NCI-H69 (cell line): ENCODE measurements at regions not wholly inside any gene's neighbourhood (a gene's known extent, or its start where the extent isn't known, plus 50 kb on each side); places are given as distances from the start of the nearest gene placed in this dataset.
"Not testable (repeated sequence)": the region's sequence is repeated elsewhere in the genome, so short reads cannot be mapped to it uniquely, and the experiment has no call there.

Experiments used
- DNase-seq: peaks from one replicate; lab custom pipeline; 2025; lab: John Stamatoyannopoulos, UW

DNA sequence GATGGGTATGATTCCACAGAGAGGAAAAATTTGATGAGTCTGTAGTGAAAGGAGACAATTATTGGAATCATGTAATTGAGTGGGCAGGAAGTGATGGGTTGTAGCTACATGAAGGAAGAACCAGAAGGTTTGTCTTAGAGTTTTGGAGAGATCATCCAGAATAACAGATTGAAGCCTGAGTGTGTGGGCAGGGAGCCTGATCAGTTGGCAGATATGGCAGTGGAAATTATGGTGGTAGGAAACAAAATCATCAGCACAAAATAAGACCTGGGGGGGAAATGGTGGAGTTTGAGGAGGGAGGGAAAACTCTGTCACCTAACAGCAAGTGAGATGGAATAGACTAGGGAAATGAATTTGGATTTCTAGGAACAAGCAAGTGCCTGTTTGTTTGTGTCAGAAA is 606.6 kb upstream of the MAP3K7 start:
- no peak for DNase-seq

DNA sequence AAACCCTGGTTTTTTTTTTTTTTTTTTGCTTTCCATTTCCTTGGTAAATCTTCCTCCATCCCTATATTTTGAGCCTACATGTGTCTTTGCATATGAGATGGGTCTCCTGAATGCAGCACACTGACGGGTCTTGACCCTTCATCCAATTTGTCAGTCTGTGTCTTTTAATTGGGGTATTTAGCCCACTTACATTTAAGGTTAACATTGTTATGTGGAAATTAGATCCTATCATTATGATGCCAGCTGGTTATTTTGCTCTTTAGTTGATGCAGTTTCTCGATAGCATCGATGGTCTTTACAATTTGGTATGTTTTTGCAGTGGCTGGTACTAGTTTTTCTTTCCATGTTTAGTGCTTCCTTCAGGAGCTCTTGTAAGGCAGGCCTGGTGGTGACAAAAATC is 603.2 kb upstream of the MAP3K7 start:
- not testable (repeated sequence) for DNase-seq

DNA sequence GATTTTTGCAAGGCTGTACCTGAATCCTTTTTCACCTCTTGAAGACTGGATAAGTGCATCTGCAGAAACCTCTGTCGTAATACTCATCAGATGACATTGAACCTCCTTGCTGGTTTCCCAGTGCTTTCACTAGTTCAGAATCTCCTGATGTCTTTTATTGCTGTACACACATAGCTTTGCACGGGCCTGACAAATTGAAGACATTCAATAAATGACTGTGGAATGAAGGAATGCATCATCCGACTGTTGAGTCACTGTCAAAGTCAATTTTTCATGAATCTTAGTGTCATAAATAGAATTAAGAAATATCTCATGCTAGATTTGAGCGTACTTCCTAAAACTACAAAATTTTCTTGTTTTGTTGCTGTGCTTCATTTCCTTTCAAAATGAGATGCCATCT is 598.2 kb upstream of the MAP3K7 start:
- DNase-seq, result no peak

DNA sequence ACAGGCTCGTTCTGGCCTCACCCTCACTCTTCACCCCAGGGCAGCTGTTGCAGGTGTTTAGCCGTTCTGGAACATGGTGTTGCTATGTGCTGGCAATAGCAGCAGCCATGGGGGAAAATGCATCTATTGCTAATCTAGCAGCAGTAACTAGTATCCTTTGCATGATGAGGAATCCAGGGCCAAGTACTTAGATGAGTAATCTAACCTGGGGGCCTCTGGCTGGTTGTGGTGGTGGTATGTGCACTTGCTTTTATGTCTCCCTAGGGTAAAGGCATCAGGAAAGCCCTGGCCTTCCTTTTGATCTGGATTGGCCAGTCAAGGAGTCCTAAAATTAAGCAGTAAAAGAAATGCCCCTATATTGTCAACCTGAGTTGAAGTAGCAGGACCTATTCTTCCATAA is 594.5 kb upstream of the MAP3K7 start:
- DNase-seq, result no peak

DNA sequence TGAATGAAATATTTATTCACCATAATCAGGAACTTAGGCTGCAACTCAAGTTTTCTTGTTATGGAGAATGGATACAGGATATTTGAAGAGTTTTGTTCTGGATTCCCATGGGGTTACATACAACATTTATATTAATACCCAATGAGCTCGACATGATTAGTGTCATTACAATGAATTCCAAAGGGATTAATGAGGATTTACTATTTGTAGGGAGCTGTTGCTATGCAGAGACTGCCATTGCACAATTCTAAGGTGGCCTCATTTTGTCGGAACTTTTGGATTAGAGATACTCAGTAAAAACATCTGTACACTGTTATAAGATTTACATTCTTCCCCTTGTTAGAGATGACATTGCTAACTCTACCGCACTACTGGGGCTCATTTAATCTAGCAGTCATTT is 586.8 kb upstream of the MAP3K7 start:
- DNase-seq, result no peak

DNA sequence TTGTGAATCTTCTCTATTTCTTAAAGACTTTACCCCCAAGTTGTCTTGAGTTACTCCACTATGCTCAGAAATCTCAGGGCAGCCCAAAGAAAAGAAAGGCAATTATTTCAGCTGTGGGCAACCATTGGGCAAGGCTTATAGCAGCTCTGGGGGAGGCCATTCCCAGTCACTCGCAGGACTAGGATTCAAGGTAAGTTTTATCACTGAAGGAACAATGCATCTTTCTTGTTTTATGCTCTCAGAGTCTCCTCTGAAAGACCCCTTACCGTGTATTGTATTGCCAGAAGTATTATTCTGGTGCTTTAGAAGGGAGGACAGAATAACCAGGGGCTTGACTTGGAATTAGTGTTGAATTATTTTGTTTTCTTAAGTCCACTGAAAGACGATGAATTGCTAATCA is 586.3 kb upstream of the MAP3K7 start:
- no peak for DNase-seq

DNA sequence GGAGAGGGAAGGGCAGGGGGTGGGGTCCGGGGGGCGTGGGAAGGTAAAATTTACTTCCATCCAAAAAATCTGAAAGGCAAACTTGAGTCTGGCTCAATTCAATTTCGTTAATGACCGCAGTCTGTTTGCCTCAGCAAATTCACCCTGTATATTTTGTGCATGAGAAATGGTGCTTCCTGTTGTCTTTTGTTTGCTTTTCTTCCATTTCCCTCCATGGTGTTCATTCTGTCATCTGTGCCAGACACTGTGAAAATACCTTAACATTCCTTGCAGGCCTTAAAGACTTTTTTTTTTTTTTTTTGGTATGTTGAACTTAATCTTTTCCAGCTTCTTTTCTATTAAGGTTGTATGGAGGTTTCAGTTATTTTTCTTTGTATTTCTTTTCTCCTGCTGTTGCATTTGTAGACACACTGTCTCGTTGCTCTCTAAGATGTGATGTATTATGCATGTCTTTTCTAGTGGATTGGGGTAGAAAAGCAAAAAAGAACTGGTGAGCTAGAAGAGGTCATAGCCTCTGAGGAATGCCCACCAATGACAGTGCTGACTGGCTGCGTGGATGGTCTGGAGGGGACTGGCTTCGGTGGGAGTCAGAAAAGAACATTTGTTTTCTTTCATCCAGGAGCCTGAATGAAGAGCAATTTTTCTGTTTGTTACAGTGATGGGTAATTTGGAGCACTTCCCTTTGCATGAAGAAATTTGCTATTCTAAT is 585.0 kb upstream of the MAP3K7 start:
- peak; percentile 31 for DNase-seq

DNA sequence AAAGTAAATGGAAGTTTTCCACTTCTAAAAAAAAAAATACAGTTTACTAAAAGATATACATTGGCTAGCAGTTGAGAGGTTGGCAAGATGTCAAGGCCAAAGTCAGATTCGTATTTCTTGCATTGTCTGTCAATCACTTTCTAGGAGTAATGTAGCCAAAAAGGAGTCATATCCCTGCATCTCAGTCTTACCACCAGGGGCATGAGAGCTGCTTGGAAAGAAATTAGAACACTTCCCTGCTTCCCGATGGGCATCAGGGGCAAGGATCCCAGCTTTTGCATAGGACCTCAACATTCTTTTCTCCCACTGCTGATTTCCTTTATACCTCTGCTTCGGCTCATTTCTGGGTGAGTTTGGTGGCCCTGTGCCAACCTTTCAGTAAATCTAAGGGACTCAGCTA is 581.0 kb upstream of the MAP3K7 start:
- peak; percentile 38 for DNase-seq

DNA sequence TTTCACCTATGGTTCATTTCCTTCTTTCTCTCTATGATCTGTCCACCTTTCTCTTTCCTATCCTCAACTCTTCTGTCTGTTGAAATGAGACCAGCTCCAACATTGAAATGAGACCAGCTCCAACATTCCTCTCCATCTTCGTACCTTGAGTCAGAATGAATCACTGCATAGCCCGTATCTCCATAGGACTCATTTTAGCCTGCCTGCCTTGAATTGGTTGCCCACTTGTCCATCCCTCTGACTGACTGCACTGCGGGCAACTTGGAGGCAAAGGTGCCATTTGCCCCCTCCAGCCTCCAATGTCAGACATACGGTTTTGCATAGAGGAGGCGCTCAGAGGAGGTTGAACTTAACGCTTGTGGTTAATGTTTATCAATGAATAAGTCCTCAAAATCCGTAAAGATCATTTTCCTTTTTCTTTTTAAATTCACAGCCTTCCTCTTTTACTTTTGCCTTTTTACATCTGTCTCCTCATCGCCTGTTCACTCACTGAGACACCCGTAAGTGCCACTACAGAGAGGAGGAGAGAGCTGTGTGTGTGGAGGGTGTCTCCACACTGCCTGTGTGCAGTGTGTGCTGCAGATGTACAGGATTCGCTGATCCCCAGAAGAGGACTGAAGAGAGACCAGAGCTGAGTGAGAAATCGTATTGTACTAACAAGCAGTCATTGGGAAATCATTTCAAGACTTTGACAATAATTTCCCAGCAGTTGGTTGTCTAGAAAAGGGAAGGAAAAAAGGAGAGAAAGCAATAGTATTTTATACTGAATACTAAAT is 579.6 kb upstream of the MAP3K7 start:
- no peak for DNase-seq

DNA sequence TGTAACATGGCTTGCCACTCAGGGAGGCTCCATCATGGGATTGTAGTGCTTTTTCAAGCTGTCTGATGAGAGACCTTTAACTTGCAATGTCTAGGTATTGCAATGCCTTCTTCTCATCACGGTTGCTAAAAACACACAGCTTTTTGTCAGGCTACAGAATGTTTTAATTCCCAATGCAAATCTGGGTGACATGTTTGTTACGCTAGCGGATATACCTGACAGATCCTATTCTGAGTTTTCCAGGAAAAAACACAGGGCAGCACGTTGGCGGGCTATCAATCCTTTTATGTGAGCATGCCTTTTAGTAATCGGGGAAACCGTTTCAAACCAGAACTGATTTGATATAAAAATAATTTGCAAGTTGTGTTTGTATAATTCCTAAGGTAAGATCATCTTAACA is 577.2 kb upstream of the MAP3K7 start:
- DNase-seq, result no peak

DNA sequence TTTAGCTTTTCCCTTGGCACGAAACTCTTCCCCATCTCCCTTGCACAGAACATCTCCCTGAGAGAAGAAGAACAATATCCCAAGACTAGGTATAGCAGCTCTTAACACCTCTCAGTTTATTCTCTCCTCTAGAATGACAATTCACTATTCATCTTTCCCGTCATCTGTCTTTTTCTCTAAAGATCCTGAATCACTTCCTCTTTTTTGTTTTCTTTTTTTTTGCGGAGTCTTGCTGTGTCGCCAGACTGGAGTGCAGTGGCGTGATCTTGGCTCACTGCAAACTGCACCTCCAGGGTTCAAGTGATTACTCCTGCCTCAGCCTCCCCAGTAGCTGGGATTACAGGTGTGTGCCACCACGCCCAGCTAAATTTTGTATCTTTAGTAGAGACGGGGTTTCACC is 574.4 kb upstream of the MAP3K7 start:
- no peak for DNase-seq

DNA sequence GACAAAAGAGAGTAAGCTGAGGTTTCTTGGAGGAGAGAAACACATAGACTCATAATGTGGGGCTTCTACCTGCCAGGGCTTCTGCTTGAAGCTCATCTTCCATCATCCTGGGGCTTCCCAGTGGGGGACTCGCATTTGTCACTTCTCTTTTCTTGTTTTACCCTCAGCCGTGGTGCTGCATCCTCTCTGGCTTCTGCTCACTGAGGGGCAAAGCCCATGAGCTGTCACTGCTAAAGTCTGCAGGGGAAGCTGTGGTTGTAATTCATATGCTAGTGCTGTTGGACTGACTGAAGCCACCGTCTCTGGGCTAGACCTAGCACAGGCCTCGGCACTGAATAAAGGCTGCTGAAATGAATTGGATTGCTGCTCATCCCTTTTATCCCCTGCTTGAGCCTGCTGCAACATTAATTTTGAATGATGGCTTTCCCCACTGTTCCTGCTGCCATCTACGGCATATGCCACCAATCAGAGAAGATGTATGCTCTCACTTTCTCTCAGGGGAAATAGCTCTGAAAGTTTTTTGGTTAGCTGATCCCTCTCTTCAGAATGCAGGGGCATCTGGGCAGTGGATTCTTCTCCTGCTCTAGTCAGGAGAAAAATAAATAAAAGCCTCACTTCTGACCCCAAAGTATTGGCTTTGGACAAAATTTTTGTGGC is 568.4 kb upstream of the MAP3K7 start:
- DNase-seq, result peak; percentile 59

DNA sequence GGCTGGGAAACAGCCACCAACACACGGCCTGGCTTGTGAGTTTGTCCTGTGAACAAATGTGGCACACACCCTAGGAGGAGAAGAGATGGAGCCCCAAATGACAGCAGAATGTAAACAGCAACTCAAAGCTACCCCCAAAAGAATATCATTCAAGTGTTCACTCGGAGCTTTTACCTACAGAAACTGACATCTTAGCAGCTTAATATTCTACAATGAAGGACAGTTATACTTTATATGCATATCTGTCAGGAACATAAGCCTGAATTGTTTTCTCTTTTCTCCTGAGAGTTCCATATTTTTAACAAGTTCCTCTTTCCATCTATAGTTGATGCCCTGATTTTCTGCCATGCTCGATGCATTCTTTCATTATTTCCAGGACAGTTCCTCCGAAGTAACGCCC is 566.0 kb upstream of the MAP3K7 start:
- DNase-seq, result no peak

DNA sequence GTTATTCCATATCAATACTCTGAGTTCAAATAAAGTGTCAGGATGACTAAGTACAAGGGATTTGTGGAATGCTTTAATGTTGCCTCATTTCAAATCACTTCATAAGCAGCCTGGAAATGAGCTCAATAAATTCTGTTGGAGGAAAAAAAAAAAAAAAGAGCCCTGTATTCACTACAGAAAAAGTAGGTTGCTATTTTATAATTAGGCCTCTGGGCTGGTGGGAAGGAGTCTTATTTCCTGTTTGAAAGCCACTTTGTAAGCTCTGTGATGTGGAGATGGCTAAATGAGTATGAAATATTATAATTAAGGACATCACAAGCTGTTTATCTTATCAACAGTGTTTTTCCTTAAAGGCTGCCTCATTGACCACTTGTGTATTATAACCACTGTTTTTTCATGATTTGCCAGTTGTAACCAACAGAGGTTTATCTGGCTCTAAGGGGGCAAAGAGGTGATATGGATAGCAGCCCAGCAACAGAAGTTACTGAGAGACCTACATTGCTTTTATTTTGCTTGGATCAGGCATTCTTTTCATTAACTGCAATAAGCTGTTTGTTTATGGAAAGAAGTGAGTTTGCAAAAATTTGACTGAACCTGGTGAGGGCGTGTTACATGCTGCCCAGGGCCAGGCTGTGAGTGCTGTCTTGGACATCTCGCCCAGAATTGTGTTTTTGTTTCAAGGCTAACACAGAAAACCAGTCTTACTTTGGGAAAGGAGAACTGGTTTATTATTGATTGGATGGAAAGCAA is 563.3 kb upstream of the MAP3K7 start:
- DNase-seq, result no peak

DNA sequence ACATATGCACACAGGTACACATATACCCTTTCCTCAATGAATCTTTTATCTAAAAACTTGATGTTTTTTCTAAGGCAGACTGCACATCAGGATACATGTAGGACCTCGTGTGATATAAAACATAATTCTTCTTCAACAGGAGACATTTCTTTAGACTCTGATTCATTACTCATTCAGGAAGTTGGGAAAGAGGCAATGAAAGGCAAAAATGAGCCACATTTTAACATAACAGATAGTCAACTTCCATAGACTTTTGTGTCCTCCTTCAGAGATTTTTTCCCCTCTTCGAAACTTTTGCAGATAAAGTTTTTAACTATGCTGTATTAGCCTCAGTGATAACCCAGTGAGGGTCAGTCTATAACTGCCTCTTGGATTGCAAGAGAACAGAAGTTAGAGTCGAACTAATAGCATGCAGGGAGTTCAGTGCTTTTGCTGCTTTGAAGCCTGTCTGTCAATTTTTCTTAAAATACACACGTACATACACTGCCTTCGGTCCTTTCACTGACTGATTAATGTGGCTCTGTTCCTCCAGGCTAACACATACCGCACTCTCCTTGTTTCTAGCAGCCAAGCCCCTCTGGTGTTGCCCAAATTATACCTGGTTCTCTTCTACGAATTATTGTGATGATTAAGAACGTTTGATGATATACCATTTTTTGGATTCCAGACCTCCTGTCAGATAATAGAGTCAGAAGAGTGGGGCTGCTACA is 562.5 kb upstream of the MAP3K7 start:
- no peak for DNase-seq

DNA sequence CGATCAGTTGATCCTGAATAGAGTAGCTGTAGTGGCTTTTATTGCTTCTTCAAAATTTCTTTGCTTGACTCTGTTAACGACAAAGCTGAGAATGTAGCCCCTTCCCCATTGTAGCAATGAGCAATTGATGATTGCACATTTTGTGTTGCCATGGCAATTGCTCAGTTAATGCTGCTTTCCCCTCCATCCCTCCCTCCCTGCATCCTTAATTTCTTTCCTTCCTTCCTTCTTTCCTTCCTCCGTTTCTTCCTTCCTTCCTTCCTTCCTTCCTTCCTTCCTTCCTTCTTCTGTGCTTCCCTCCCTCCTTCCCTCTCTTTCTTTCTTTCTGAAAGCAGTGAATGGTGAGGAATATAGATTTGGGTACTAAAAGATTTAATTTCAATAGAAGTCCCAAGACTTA is 557.3 kb upstream of the MAP3K7 start:
- DNase-seq, result no peak

DNA sequence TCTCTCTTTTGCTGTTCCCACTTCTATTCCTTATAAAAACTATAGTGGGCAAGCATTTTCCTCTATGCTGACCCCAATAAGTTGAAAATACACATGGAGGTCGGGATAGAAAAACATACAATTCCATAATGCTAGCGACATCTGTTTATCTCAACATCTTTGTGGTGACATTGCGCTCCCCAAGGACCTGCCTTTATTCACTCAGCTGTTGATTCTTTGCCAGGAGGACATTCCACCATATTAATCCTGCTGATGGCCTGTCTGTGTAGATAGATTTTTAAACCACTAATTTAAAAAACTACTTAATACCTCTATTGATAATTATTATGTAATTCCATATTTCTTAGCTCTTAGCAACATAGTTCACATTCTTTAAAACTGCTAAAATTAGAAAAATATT is 555.3 kb upstream of the MAP3K7 start:
- DNase-seq, result no peak

DNA sequence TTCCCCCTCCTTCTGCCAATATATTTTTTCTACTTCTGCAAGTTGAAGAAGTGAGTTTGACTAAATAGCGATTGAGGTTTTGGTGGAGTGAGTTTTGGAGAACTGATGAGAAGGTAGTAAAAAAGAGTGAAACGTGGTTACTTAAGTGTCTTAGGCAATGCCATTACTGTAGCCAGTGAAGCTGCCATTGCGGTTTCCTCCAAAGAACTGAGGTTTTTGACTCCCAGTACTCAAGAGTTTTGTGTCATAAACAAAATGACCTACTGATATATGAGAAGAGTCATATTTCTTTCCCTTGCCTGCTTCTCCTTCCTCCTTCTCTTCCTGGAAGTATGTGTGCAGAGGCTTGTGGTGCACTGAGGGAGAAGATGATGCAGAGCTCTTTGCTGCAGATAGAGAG is 554.5 kb upstream of the MAP3K7 start:
- no peak for DNase-seq

DNA sequence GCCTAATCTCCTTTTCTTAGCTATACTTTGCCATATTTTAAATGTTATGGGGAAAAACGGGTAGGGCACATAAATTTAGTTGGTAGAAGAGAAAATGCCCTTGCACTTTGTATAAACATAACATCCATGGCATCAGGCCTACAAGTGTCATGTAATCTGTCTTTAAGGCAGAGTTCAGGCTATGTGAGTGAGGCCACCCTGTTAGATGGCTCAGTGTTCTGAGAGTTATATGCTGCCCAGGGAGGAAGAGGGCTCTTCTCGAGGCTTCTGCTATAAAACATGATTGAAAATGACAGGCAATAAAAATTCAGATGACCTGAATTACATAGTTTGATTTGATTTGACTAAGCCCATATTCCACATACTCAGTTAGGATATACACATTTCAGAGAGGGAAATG is 553.6 kb upstream of the MAP3K7 start:
- no peak for DNase-seq

DNA sequence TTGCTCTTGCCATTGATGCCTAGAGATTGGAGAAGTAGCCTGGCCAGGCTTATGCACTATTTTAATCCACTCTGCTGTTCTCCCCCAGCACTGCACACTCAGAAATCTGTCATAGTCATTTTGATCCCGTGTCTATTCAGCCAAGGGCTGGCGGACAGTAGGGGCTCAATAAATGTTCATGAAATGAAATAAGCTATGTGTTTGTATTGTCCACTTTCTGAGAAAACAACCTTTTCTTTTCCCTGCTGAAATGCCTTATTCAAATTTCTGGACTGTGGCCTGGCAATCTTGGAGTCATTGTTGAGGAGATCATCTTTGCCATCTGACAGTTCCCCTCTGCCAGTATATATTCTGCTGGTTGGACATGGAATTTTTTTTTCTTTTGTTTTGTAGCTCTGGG is 550.4 kb upstream of the MAP3K7 start:
- no peak for DNase-seq

DNA sequence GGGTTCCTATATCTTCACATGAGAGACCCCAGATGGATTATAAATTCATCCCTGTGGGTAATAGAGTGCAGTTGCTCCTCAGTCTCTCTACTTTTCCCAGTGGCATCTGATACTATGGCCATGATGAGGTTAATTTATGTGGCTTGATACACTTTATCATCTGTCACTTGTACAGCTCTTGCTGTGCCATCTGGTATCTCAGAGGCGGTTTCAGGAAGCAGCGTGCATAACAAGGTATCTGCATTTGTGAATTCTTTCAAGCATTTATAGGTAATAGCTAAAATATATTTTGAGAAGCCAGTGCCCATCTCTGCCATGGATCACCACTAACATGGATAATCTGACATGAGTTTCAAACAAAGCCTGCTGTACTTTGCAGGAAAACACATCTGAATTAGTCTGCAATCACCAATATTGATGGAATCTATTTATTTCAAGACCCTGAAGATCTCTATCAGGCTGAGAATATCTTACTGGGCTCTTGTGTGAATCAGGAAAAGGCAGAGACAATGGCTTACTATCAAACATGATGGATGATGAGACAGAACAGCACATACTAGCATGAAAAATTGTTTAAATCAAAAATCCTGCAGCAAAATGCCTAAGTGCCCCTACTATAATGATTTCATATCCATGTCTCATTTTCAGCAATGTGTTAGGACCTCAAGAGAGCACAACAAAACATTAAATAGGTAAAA is 548.7 kb upstream of the MAP3K7 start:
- no peak for DNase-seq
